GM12878 (cell line): ENCODE measurements at regions not wholly inside any gene's neighbourhood (a gene's known extent, or its start where the extent isn't known, plus 50 kb on each side); places are given as distances from the start of the nearest gene placed in this dataset.

ENCODE experiments used
- ATAC-seq: fragments of 200-7000 bp; cut with Tn5 transposase; 3 replicates; pipeline ENCODE4 v1.9.1; 2020; ENCODE audit warnings: mild to moderate bottlenecking, moderate library complexity
- BruUV-seq: library from RNA; stranded (reverse); fragments of 400-500 nt; replicated peaks from 2 replicates; lab custom pipeline; 2021; lab: Mats Ljungman, UMichigan
- CTCF ChIA-PET: fragments of 300-600 bp; sonication (Branson Sonifier 250); formaldehyde crosslinking; extraction: SDS; loops from one replicate; lab custom pipeline; 2021; ENCODE audit warnings: inconsistent platforms; lab: Yijun Ruan, JAX
- POLR2A ChIA-PET: fragments of 350-600 bp; formaldehyde crosslinking; extraction: SDS; loops from one replicate; lab custom pipeline; 2021; ENCODE audit warnings: inconsistent platforms; lab: Charles Lee
- RAD21 ChIA-PET: fragments of 300-600 bp; sonication (Branson Sonifier 250); formaldehyde crosslinking; loops from one replicate; lab custom pipeline; 2023; ENCODE audit warnings: antibody characterized with exemption; ENCODE audit not compliant: unreplicated experiment; lab: Charles Lee
- SMC1A ChIA-PET: fragments of 300-600 bp; sonication (Branson Sonifier 250); formaldehyde crosslinking; loops from one replicate; lab custom pipeline; 2023; ENCODE audit not compliant: unreplicated experiment, uncharacterized antibody; lab: Charles Lee
- DNase-seq: peaks from one replicate; pipeline ENCODE4 v3.0.0-alpha.2; 2011; ENCODE audit warnings: low read depth, low spot score
- FAIRE-seq: peaks from 3 replicates; lab custom pipeline; 2011; peaks lifted over from hg19 to GRCh38; lab: Jason Lieb, UNC
- H2AFZ ChIP-seq: 2 replicates; pipeline ENCODE4 v1.6.0; 2011; ENCODE audit warnings: low read depth, low read length, control low read depth; ENCODE audit not compliant: control insufficient read depth
- H3K27ac ChIP-seq: 2 replicates; pipeline ENCODE4 v1.5.1; 2011; ENCODE audit warnings: control low read depth; ENCODE audit not compliant: control insufficient read depth, insufficient read depth
- H3K27me3 ChIP-seq, 2 experiments: replicated peaks in 1 of 2; 2 replicates each; pipeline versions ENCODE4 v1.6.0 to v1.6.1; 2011; ENCODE audit warnings: low read length in 1 of 2; ENCODE audit not compliant: control insufficient read depth in 2 of 2, insufficient read depth in 2 of 2
- H3K36me3 ChIP-seq, 2 experiments: 2 replicates each; pipeline ENCODE4 v1.5.1; 2011; ENCODE audit warnings: low read length in 1 of 2; ENCODE audit not compliant: control insufficient read depth in 2 of 2, insufficient read depth in 2 of 2
- H3K4me1 ChIP-seq: 2 replicates; pipeline ENCODE4 v1.6.1; 2011; ENCODE audit warnings: mild to moderate bottlenecking, low read length, moderate library complexity, mixed read lengths; ENCODE audit not compliant: control insufficient read depth, insufficient read depth
- H3K4me2 ChIP-seq: 2 replicates; pipeline ENCODE4 v1.6.0; 2011; ENCODE audit warnings: control low read depth; ENCODE audit not compliant: control insufficient read depth, insufficient read depth
- H3K4me3 ChIP-seq: fragments of 200-600 bp; sonication (generic); 2 replicates; pipeline ENCODE4 v1.5.1; 2016
- H3K79me2 ChIP-seq: 2 replicates; pipeline ENCODE4 v1.6.0; 2011; ENCODE audit warnings: low read length; ENCODE audit not compliant: control insufficient read depth, insufficient read depth
- H3K9ac ChIP-seq: 2 replicates; pipeline ENCODE4 v1.8.0; 2011; ENCODE audit warnings: low read length, control low read depth, mixed read lengths; ENCODE audit not compliant: control insufficient read depth, insufficient read depth
- H3K9me3 ChIP-seq: replicated peaks from 3 replicates; pipeline ENCODE4 v1.5.1; 2011; ENCODE audit warnings: mild to moderate bottlenecking, low read length; ENCODE audit not compliant: control insufficient read depth, insufficient read depth
- H4K20me1 ChIP-seq: 2 replicates; pipeline ENCODE4 v1.6.0; 2011; ENCODE audit not compliant: control insufficient read depth, insufficient read depth
- CHD2 ChIP-seq: IDR thresholded peaks from 2 replicates; pipeline ENCODE4 v1.6.1; 2011; ENCODE audit warnings: low read depth, low read length, improper control_type of control experiment, borderline replicate concordance
- EZH2 ChIP-seq: IDR thresholded peaks from 2 replicates; pipeline ENCODE4 v1.6.1; 2012; ENCODE audit warnings: low read depth, mild to moderate bottlenecking, control low read depth, inconsistent platforms, low read length, borderline replicate concordance; ENCODE audit not compliant: control insufficient read depth
- FOS ChIP-seq: IDR thresholded peaks from 3 replicates; pipeline ENCODE4 v1.6.1; 2011; ENCODE audit warnings: borderline replicate concordance; ENCODE audit not compliant: insufficient read length; ENCODE audit errors: extremely low read depth
- IRF4 ChIP-seq: IDR thresholded peaks from 2 replicates; pipeline ENCODE4 v1.6.1; 2011; ENCODE audit warnings: low read depth, low read length
- MAX ChIP-seq: IDR thresholded peaks from 2 replicates; pipeline ENCODE4 v1.6.1; 2012; ENCODE audit warnings: low read depth, low read length, improper control_type of control experiment
- MEF2A ChIP-seq: IDR thresholded peaks from 2 replicates; pipeline ENCODE4 v1.6.1; 2011; ENCODE audit warnings: low read depth, mild to moderate bottlenecking, low read length, moderate library complexity; ENCODE audit not compliant: insufficient read depth
- RB1 ChIP-seq: fragments of 450-650 bp; formaldehyde crosslinking; IDR thresholded peaks from 2 replicates; pipeline ENCODE4 v1.6.1; 2017; ENCODE audit warnings: mild to moderate bottlenecking, borderline replicate concordance
- SIN3A ChIP-seq: IDR thresholded peaks from 2 replicates; pipeline ENCODE4 v1.6.1; 2012; ENCODE audit warnings: low read depth, low read length, improper control_type of control experiment
- SMAD1 ChIP-seq: fragments of 450-650 bp; IDR thresholded peaks from 2 replicates; pipeline ENCODE4 v1.6.1; 2018; ENCODE audit warnings: mild to moderate bottlenecking, low read depth; ENCODE audit not compliant: partially characterized antibody
- STAT1 ChIP-seq: fragments of 450-650 bp; conservative IDR thresholded peaks from 2 replicates; pipeline ENCODE4 v1.6.1; 2014; ENCODE audit warnings: antibody characterized with exemption, mild to moderate bottlenecking
- WGBS: methylation state at CpG from one replicate; pipeline ENCODE4 v1.1.6; 2016; ENCODE audit warnings: low lambda C conversion rate; ENCODE audit not compliant: insufficient replicate concordance, insufficient coverage; ENCODE audit errors: missing lambda C conversion rate; 5-methylcytosine and 5-hydroxymethylcytosine counted together
- in situ Hi-C: fragments of 300-500 bp; cut with MboI; formaldehyde crosslinking; loops from 9 replicates; pipeline ENCODE4 v1.14.3; 2018; ENCODE audit warnings: mixed read lengths
- intact Hi-C: fragments of 100-400 bp; cut with micrococcal nuclease; formaldehyde crosslinking; loops from one replicate; pipeline ENCODE4 v1.14.2; 2022; ENCODE audit not compliant: unreplicated experiment
- TF ChIP-seq, protein P1 (sequence below): fragments of 450-650 bp; formaldehyde crosslinking; IDR thresholded peaks from 2 replicates; pipeline ENCODE4 v1.4.0; 2022; ENCODE audit warnings: mild to moderate bottlenecking, moderate library complexity
- TF ChIP-seq, protein P2 (sequence below): fragments of 450-650 bp; conservative IDR thresholded peaks from 2 replicates; pipeline ENCODE4 v1.6.1; 2017; ENCODE audit warnings: mild to moderate bottlenecking, moderate library complexity

DNA sequence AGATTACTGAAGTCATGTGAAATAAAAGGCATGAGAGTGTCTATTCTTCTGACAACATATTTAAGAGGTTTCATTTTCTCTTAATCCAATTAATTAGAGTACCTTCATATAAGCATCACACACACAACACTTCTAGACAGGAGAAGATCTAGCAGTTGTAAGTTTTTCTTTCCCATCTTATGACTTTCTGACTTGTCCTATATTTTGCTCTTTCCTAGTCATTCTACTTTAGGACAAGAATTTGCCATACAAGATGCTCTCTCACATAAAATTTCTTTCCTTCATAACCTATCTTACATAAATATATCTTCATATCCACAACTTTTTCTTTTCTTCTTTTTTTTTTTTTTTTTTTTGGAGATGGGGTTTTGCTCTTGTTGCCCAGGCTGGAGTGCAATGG, 118.3 kb upstream of the SERPIND1 start:
- in situ Hi-C loops, result no loop called here
- Histone ChIP-seq H3K9ac (no peak overlapping the region), H3K27ac (no peak overlapping the region), H3K9me3 (no peaks in the 10 kb centered on the region), H3K36me3 (no peaks in the 10 kb centered on the region), H4K20me1 (no peaks in the 10 kb centered on the region), H3K4me2 (no peak overlapping the region), H3K4me3 (no peak overlapping the region), H3K4me1 (no peaks in the 10 kb centered on the region), H3K27me3 (peaks cover 0 to 2% of the 10 kb centered on the region in 2 experiments; a peak in 1 of 4 replicates), H3K79me2 (no peaks in the 10 kb centered on the region), H2AFZ (no peak overlapping the region)
- BruUV-seq, result no TSS peak
- ChIA-PET POLR2A (no interaction called here), CTCF (no interaction called here), SMC1A (no interaction called here), RAD21 (no interaction called here)
- no peak for TF ChIP-seq SMAD1
- TF ChIP-seq IRF4, result no peak
- no peak for TF ChIP-seq MAX
- FAIRE-seq (no peak), ATAC-seq (no peak), DNase-seq (no peak)
- intact Hi-C loops, result no loop called here

DNA sequence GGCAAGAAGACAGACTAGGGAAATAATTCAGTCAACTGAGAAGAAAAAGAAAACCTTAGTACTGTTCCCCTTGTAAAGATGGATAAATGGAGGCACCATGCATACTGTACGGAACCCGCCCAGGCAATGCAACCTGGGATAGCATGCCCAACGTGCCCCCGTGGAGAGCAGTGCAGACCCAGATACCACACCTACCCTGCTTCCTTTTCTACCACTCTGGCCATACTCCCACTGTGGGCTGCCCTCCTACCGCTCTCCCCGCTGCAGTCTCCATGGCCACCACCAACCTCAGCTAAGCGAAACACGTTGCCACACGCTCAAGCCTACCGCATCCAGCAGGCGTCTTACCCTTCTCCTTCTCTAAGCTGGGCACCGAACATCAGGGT, 117.4 kb upstream of the SERPIND1 start:
- WGBS, result 72% methylated on average over 12 of the region's 12 CpGs
- no peak for DNase-seq
- CTCF ChIA-PET, result no interaction called here
- Histone ChIP-seq H3K79me2 (no peaks in the 10 kb centered on the region), H3K4me1 (no peaks in the 10 kb centered on the region), H4K20me1 (no peaks in the 10 kb centered on the region), H3K4me3 (no peak overlapping the region), H3K27ac (no peak overlapping the region), H3K27me3 (peaks cover 0 to 2% of the 10 kb centered on the region in 2 experiments; a peak in 1 of 4 replicates), H3K9ac (no peak overlapping the region), H3K9me3 (no peaks in the 10 kb centered on the region), H2AFZ (no peak overlapping the region), H3K36me3 (no peaks in the 10 kb centered on the region), H3K4me2 (no peak overlapping the region)
- SMC1A ChIA-PET, result no interaction called here
- in situ Hi-C loops (no loop called here), intact Hi-C loops (no loop called here)
- no peak for ATAC-seq
- POLR2A ChIA-PET, result interaction anchor here (0.5 kb wide), 1 partner anchor 330 kb away, joined by 4 read pairs; no protein-coding TSS in a partner anchor
- RAD21 ChIA-PET, result no interaction called here
- FAIRE-seq, result no peak
- TF ChIP-seq EZH2 (no peak), RB1 (no peak), SIN3A (no peak), FOS (no peak), STAT1 (no peak), CHD2 (no peak), MEF2A (no peak)
- TF ChIP-seq, protein P1, sequence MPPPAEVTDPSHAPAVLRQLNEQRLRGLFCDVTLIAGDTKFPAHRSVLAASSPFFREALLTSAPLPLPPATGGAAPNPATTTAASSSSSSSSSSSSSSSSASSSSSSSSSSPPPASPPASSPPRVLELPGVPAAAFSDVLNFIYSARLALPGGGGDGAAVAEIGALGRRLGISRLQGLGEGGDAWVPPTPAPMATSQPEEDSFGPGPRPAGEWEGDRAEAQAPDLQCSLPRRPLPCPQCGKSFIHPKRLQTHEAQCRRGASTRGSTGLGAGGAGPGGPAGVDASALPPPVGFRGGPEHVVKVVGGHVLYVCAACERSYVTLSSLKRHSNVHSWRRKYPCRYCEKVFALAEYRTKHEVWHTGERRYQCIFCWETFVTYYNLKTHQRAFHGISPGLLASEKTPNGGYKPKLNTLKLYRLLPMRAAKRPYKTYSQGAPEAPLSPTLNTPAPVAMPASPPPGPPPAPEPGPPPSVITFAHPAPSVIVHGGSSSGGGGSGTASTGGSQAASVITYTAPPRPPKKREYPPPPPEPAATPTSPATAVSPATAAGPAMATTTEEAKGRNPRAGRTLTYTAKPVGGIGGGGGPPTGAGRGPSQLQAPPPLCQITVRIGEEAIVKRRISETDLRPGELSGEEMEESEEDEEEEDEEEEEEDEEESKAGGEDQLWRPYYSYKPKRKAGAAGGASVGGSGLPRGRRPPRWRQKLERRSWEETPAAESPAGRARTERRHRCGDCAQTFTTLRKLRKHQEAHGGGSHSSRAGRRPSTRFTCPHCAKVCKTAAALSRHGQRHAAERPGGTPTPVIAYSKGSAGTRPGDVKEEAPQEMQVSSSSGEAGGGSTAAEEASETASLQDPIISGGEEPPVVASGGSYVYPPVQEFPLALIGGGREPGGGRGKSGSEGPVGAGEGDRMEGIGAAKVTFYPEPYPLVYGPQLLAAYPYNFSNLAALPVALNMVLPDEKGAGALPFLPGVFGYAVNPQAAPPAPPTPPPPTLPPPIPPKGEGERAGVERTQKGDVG (CRISPR knock-in tag), result no peak
- TF ChIP-seq, protein P2, sequence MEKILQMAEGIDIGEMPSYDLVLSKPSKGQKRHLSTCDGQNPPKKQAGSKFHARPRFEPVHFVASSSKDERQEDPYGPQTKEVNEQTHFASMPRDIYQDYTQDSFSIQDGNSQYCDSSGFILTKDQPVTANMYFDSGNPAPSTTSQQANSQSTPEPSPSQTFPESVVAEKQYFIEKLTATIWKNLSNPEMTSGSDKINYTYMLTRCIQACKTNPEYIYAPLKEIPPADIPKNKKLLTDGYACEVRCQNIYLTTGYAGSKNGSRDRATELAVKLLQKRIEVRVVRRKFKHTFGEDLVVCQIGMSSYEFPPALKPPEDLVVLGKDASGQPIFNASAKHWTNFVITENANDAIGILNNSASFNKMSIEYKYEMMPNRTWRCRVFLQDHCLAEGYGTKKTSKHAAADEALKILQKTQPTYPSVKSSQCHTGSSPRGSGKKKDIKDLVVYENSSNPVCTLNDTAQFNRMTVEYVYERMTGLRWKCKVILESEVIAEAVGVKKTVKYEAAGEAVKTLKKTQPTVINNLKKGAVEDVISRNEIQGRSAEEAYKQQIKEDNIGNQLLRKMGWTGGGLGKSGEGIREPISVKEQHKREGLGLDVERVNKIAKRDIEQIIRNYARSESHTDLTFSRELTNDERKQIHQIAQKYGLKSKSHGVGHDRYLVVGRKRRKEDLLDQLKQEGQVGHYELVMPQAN, result no peak
- BruUV-seq, result no TSS peak
